Pancreas (tissue), 10 donors: ENCODE measurements at regions not wholly inside any gene's neighbourhood (a gene's known extent, or its start where the extent isn't known, plus 50 kb on each side); places are given as distances from the start of the nearest gene placed in this dataset.
"Not testable (repeated sequence)": the region's sequence is repeated elsewhere in the genome, so short reads cannot be mapped to it uniquely, and the experiment has no call there.

Experiments used
- ATAC-seq, 4 donors: fragments of 200-7000 bp; cut with Tn5 transposase; one replicate each; pipeline versions ENCODE4 v1.8.0 to v1.9.1; 2020; ENCODE audit warnings: mild to moderate bottlenecking in 4 of 4, moderate library complexity in 4 of 4
- DNase-seq, 6 donors: peaks; one replicate each; pipeline ENCODE4 v3.0.0-alpha.2; 2020
- FAIRE-seq: peaks from 2 replicates; lab custom pipeline; 2012; peaks lifted over from hg19 to GRCh38; lab: Jason Lieb, UNC
- H3K27ac ChIP-seq, 4 donors: fragments of 200-600 bp; sonication (generic); 1 replicate in 3 of 4; 2 replicates in 1 of 4; pipeline versions ENCODE4 v1.5.0 to v1.8.0; 2020
- H3K27me3 ChIP-seq, 4 donors: fragments of 200-600 bp; one replicate each; pipeline ENCODE4 v1.8.0; 2021
- H3K36me3 ChIP-seq, 3 donors: fragments of 200-600 bp; sonication (generic) in 1 of 3; one replicate each; pipeline versions ENCODE4 v1.5.0 to v1.8.0; 2020 to 2021
- H3K4me1 ChIP-seq, 3 donors: fragments of 200-600 bp; one replicate each; pipeline ENCODE4 v1.8.0; 2021
- H3K4me3 ChIP-seq, 4 donors: fragments of 200-600 bp; sonication (generic) in 2 of 4; one replicate each; pipeline versions ENCODE4 v1.5.0 to v1.8.0; 2020 to 2021
- H3K9me3 ChIP-seq, 4 donors: fragments of 200-600 bp; one replicate each; pipeline ENCODE4 v1.8.0; 2021
- WGBS, 2 donors: extraction: QIAGEN DNeasy Blood & Tissue Kit; methylation state at CpG; one replicate each; pipeline ENCODE4 v1.1.7; 2013; 5-methylcytosine and 5-hydroxymethylcytosine counted together
- intact Hi-C, 3 donors: fragments of 100-400 bp; cut with DNase I; formaldehyde crosslinking; loops; one replicate each; pipeline versions ENCODE4 v1.11.1 to v1.14.2; 2022
- TF ChIP-seq, protein P1 (sequence below), 4 donors: fragments of 200-600 bp; sonication (generic) in 3 of 4; IDR thresholded peaks; one replicate each; pipeline versions ENCODE4 v1.5.0 to v1.8.0; 2021; ENCODE audit warnings: antibody characterized with exemption in 4 of 4
- donor health status: healthy with polysubstance abuse.
- donor health status: DM: no; HTN: no; CAD: no; lungs with moderate emphysema.
- donor health status: DM: no; HTN: no; CAD: no.
- donor health status: control.
- donor health status: control.
- donor health status: Bipolar disorder and iron deficiency.
- donor health status: DM: yes; HTN: yes; CAD: no.
- donor health status: DM: no; HTN: no; CAD: no.
- donor health status: DM: no; HTN: no; CAD: no.
- donor health status: DM: yes; HTN: yes; CAD: no.

DNA sequence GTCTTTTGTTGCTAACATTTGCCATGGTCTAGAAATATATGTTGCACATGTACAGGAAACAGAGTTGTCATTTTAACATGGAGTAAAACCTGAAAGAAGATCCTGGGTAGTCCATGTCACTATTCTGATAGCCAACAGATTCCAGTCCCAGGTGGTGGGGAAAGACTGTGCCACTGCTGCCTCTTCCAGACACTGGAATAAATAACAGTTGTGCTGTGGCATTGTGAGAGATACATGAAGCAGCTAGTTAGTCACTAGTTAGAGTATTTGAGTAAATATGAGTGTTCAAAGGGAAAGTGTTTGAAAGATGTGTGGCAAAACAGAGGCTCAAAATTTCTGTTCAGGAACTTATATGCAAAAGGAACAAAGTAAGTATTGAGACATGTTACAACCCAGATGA, 1408.3 kb downstream of the EFNA5 start:
- FAIRE-seq (no peak), ATAC-seq (no peak)

DNA sequence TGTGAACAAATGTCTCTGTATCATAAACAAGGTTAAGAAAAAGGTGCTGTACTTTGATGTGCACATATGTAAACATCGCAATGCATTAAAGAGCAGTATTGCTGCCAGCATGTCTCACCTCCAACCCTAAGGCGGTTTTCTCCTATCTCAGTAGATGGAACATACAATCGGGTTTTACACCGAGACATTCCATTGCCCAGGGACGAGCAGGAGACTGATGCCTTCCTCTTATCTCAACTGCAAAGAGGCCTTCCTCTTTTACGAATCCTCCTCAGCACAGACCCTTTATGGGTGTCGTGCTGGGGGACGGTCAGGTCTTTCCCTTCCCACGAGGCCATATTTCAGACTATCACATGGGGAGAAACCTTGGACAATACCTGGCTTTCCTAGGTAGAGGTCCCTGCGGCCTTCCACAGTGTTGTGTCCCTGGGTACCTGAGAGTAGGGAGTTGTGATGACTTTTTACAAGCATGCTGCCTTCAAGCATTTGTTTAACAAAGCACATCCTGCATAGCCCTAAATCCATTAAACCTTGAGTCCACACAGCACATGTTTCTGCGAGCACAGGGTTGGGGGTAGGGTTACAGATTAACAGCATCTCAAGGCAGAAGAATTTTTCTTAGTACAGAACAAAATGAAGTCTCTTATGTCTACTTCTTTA, 1411.2 kb downstream of the EFNA5 start:
- H3K4me3 ChIP-seq, DNase-seq, H3K27me3 ChIP-seq, H3K4me1 ChIP-seq, ATAC-seq, H3K36me3 ChIP-seq, H3K27ac ChIP-seq, H3K9me3 ChIP-seq, intact Hi-C loops, FAIRE-seq: not testable (repeated sequence)
- WGBS, 2 donors, result 67 to 68% methylated on average over 11 of the region's 11 CpGs

More for the DNA sequence above, 1408.3 kb downstream of the EFNA5 start:
- no peak overlapping the region for H3K4me3 ChIP-seq
- TF ChIP-seq, protein P1, sequence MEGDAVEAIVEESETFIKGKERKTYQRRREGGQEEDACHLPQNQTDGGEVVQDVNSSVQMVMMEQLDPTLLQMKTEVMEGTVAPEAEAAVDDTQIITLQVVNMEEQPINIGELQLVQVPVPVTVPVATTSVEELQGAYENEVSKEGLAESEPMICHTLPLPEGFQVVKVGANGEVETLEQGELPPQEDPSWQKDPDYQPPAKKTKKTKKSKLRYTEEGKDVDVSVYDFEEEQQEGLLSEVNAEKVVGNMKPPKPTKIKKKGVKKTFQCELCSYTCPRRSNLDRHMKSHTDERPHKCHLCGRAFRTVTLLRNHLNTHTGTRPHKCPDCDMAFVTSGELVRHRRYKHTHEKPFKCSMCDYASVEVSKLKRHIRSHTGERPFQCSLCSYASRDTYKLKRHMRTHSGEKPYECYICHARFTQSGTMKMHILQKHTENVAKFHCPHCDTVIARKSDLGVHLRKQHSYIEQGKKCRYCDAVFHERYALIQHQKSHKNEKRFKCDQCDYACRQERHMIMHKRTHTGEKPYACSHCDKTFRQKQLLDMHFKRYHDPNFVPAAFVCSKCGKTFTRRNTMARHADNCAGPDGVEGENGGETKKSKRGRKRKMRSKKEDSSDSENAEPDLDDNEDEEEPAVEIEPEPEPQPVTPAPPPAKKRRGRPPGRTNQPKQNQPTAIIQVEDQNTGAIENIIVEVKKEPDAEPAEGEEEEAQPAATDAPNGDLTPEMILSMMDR (IDR thresholded peaks at IDR 0.05), result no peak
- no peak overlapping the region for H3K27ac ChIP-seq
- no peaks in the 10 kb centered on the region for H3K36me3 ChIP-seq
- no peak for DNase-seq
- H3K4me1 ChIP-seq, result no peaks in the 10 kb centered on the region
- H3K9me3 ChIP-seq, result no peaks in the 10 kb centered on the region
- no peaks in the 10 kb centered on the region for H3K27me3 ChIP-seq
- intact Hi-C loops, result no loop called here

DNA sequence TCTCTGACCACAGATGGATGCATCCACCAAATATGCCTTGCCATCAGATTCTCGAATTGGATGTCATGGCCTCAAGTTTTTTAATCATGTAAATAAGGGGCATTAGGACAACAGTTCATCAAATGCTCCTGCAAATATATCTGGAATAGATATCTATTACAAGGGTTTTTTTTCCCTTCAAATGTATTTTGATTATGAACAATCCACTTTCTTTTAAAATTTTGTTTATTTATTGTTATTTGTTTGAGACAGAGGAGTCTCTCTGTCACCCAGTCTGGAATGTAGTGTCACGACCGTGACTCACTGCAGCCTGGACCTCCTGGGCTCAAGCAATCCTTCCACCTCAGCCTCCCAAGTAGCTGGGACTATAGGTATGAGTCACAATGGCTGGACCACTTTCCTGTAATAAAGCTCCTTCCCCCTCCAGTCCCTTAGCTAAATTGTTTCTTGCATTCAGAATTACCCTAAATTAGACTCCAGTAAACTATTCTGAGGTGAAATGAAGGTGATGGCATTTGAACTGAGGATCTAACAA, 1412.1 kb downstream of the EFNA5 start:
- WGBS, 2 donors, result 55 to 82% methylated on average over 3 of the region's 3 CpGs
- DNase-seq (no peak), FAIRE-seq (no peak), ATAC-seq (no peak)
- Histone ChIP-seq H3K27me3 (no peaks in the 10 kb centered on the region), H3K4me1 (no peaks in the 10 kb centered on the region), H3K27ac (no peak overlapping the region), H3K36me3 (no peaks in the 10 kb centered on the region), H3K9me3 (no peaks in the 10 kb centered on the region), H3K4me3 (no peak overlapping the region)
- intact Hi-C loops, result no loop called here
- TF ChIP-seq, protein P1 (IDR thresholded peaks at IDR 0.05), result no peak

DNA sequence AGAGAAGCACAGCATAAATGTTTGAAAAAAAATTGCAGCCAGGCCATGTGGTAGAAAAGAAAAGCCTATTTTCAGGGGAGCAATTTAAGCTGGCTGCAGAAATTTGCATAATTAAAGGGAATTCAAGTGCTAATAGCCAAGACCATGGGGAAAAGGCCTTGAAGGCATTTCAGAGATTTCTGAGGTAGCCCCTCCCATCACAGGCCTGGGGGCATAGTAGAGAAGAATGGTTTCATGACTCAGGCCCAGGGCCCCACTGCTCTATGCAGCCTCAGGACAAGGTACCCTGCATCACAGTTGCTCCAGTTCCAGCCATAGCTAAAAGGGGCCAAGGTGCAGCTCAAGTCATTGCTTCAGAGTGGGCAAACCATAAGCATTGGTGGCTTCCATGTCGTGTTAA, 1416.0 kb downstream of the EFNA5 start:
- no peaks in the 10 kb centered on the region for H3K4me1 ChIP-seq
- H3K36me3 ChIP-seq, result no peaks in the 10 kb centered on the region
- H3K4me3 ChIP-seq, result no peak overlapping the region
- WGBS, 2 donors, result 60 to 72% methylated on average over 1 of the region's 1 CpG
- H3K9me3 ChIP-seq, result no peaks in the 10 kb centered on the region
- intact Hi-C loops, result no loop called here
- TF ChIP-seq, protein P1 (IDR thresholded peaks at IDR 0.05), result no peak
- no peak for FAIRE-seq
- no peak for ATAC-seq
- no peak overlapping the region for H3K27ac ChIP-seq
- no peaks in the 10 kb centered on the region for H3K27me3 ChIP-seq
- no peak for DNase-seq

DNA sequence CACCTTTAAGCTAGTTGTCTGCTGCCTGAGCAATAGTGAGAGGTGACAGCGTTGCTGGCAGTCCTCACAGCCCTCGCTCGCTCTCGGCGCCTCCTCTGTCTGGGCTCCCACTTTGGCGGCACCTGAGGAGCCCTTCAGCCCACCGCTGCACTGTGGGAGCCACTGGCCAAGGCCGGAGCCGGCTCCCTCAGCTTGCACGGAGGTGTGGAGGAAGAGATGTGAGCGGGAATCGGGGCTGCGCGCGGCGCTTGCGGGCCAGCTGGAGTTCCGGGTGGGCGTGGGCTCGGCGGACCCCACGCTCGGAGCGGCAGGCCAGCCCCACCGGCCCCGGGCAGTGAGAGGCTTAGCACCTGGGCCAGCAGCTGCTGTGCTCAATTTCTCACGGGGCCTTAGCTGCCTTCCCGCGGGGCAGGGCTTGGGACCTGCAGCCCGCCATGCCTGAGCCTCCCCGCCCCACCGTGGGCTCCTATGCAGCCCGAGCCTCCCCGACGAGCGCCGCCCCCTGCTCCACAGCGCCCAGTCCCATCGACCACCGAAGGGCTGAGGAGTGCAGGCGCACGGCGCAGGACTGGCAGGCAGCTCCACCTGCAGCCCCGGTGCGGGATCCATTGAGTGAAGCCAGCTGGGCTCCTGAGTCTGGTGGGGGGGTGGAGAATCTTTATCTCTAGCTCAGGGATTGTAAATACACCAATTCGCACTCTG, 1424.5 kb downstream of the EFNA5 start:
- ATAC-seq, H3K4me1 ChIP-seq, H3K27ac ChIP-seq, H3K27me3 ChIP-seq, H3K36me3 ChIP-seq, H3K9me3 ChIP-seq, H3K4me3 ChIP-seq, intact Hi-C loops, FAIRE-seq: not testable (repeated sequence)
- WGBS, 2 donors, result 85% methylated on average over 41 to 46 of the region's 46 CpGs
- peak in 1 of 6 donors; percentile 36 for DNase-seq

DNA sequence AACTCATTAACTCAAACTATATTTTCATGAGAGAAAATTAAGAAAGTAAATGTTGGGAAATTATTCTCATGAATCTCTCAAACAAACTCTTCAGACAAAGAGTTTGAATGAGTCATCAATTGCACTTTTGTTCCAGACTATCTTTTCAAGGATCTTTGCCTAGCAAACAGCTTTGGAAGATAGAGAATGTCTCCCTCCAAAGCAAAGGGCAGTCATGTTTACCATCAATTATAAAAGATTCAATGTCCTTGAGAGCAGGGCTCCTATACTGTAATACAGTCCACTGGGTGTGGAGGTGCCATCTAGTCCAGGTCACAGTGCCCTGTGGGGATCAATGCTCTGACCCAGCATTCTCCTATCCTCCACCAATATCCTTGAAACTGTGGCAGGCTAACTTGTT, 1429.3 kb downstream of the EFNA5 start:
- DNase-seq (no peak), ATAC-seq (no peak), FAIRE-seq (no peak)
- Histone ChIP-seq H3K36me3 (no peaks in the 10 kb centered on the region), H3K27me3 (no peaks in the 10 kb centered on the region), H3K27ac (no peak overlapping the region), H3K4me3 (no peak overlapping the region), H3K4me1 (no peaks in the 10 kb centered on the region), H3K9me3 (no peaks in the 10 kb centered on the region)
- intact Hi-C loops, result no loop called here
- TF ChIP-seq, protein P1 (IDR thresholded peaks at IDR 0.05), result no peak
